ENCODE measurements at regions not wholly inside any gene's neighbourhood (a gene's known extent, or its start where the extent isn't known, plus 50 kb on each side); places are given as distances from the start of the nearest gene placed in this dataset.

- DNase-seq = no peak
These were observed 677.3 kb upstream of the KIRREL3 start for GRCh38 chr11:127677660-127678425.

GRCh38 chr11:127675581-127675980 is 675.0 kb upstream of the KIRREL3 start:
- no peak for DNase-seq

GRCh38 chr11:127674754-127675153 is 674.2 kb upstream of the KIRREL3 start:
- no peak for DNase-seq

- DNase-seq = no peak
These were observed 670.0 kb upstream of the KIRREL3 start for GRCh38 chr11:127670374-127671119.

- no peak for DNase-seq
These were observed 655.7 kb upstream of the KIRREL3 start for GRCh38 chr11:127656116-127656836.

GRCh38 chr11:127653076-127653475 is 652.5 kb upstream of the KIRREL3 start:
- DNase-seq = peak; percentile 4

- peak; percentile 34 for DNase-seq
These were observed 651.3 kb upstream of the KIRREL3 start for GRCh38 chr11:127651888-127652221.

GRCh38 chr11:127651175-127651887 is 650.8 kb upstream of the KIRREL3 start:
- DNase-seq = peak; percentile 66

GRCh38 chr11:127649958-127650357 is 649.4 kb upstream of the KIRREL3 start:
- DNase-seq = no peak

GRCh38 chr11:127649071-127649470 is 648.5 kb upstream of the KIRREL3 start:
- no peak for DNase-seq

GRCh38 chr11:127648583-127648982 is 648.0 kb upstream of the KIRREL3 start:
- no peak for DNase-seq

- no peak for DNase-seq
These were observed 643.8 kb upstream of the KIRREL3 start for GRCh38 chr11:127644366-127644765.

- DNase-seq = no peak
These were observed 642.9 kb upstream of the KIRREL3 start for GRCh38 chr11:127643268-127644058.

- DNase-seq = peak; percentile 11
These were observed 640.2 kb upstream of the KIRREL3 start for GRCh38 chr11:127640561-127641451.

GRCh38 chr11:127639916-127640315 is 639.3 kb upstream of the KIRREL3 start:
- peak; percentile 52 for DNase-seq

- DNase-seq = no peak
These were observed 632.6 kb upstream of the KIRREL3 start for GRCh38 chr11:127632976-127633680.

GRCh38 chr11:127632546-127632945 is 632.0 kb upstream of the KIRREL3 start:
- DNase-seq = no peak

- no peak for DNase-seq
These were observed 631.4 kb upstream of the KIRREL3 start for GRCh38 chr11:127631974-127632373.

GRCh38 chr11:127629200-127629599 is 628.6 kb upstream of the KIRREL3 start:
- no peak for DNase-seq

- DNase-seq = no peak
These were observed 627.9 kb upstream of the KIRREL3 start for GRCh38 chr11:127628458-127628785.

Measured in kidney glomerular epithelial cell (primary cell).